ENCODE measurements at regions not wholly inside any gene's neighbourhood (a gene's known extent, or its start where the extent isn't known, plus 50 kb on each side); places are given as distances from the start of the nearest gene placed in this dataset.

GRCh38 chr4:89551191-89551590 lies 243.6 kb upstream of the GPRIN3 start:
- no peak for FAIRE-seq
- TF ChIP-seq POLR2A (IDR thresholded peaks at IDR 0.05; ENCODE audit: low read depth, low read length), result no peak
- DNase-seq (ENCODE audit: insufficient read length, low spot score), result no peak

DNA sequence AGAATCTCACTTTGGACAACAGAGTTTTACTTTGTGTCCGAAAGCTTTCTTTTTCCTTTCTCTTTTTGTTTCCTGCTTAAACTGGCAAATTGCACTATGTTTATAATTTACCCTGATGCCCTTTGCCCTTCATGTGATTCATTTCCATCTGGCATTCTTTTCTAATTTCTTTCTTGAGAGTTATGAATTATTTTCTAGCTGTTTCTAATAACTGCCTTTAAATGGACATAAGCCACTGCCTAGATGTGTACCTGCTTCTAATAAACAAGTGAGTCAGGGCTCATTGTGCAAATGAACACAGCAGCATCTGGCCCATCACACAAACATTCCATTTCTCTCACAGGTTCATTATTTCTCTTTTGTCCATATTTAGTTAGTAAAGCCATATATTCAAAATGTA lies 242.3 kb upstream of the GPRIN3 start:
- FAIRE-seq, result no peak
- no peak for TF ChIP-seq POLR2A (IDR thresholded peaks at IDR 0.05; ENCODE audit: low read depth, low read length)
- no peak for DNase-seq (ENCODE audit: insufficient read length, low spot score)

DNA sequence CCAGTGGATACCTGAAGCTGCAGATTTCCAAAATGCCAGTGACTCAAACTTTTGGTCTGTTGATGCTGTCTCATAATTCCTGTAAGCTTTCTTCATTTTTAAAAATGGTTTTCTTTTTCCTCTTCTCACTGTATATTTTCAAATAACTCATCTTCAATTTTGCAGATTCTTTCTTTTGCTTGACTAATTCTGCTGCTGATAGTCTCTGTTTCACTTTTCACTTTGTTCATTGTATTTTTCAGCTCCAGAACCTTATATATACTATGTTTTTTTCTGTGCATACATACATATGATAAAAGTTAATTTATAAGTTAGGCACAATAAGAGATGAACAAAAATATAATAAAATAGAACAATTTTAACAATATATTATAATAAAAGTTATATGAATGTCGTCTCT lies 237.7 kb upstream of the GPRIN3 start:
- FAIRE-seq, result no peak
- TF ChIP-seq POLR2A (IDR thresholded peaks at IDR 0.05; ENCODE audit: low read depth, low read length), result no peak
- DNase-seq (ENCODE audit: insufficient read length, low spot score), result no peak

DNA sequence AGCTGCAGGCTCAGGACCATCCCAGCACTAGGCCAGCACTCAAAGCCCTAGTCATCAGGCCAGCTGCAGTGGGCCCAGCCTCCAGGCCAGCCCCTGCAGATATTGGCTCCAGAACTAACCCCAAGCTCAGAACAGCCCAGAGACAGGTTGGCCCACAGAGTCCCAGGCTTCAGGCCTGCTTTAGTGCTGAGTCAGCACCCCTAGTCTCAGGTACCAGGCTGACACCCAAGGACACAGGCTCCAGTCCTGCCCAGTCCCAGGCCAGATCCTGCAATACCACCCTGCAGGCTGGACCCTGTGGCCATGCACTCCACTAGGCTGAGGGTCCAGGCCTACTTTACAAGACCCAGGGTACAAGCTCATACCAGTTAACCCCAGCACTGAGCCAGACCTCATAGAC lies 234.4 kb upstream of the GPRIN3 start:
- DNase-seq (ENCODE audit: insufficient read length, low spot score) (no peak), FAIRE-seq (no peak)
- no peak for TF ChIP-seq POLR2A (IDR thresholded peaks at IDR 0.05; ENCODE audit: low read depth, low read length)

DNA sequence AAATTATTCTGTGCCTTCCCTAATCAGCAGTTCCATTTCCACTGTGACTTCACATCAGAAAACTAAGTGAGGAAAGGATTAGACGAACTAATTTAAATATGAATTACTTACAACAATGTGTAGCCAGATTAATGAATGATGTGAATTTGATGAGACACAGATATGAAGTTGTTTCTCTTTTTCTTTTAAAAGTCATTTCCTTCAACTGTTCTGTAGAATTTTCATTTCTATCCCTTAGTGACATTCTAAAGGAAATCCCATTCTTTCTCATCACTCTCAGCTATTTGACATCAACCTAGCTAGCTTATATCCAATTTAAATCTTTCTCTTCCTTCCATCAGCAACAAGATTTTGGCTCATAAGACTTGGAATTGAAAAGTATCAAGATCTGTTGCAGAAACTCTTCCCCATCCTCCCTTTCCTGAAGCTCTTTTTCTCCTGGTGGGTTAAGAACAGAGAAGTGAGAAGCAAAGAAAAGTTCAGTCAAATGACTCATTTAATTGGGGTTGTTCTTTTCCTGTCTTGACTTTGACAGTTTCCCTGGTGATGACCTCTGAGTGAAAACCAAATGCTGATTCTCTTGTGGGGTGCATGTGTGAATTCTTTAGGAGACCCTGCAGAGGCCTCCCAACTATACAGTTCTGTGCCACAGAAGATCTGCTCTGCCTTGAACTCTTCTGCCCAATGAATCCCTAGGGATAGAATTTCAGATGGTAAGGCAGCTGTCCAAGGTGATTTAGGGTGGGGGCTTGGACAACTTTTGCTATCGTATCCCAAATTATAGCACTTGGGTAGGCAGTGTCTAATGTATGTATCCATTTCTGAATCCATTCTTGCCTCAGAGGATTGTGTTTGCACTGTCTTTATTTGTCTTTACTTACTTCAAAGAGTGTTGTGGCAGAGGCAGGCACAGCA lies 232.5 kb upstream of the GPRIN3 start:
- DNase-seq (ENCODE audit: insufficient read length, low spot score) (no peak), FAIRE-seq (no peak)
- no peak for TF ChIP-seq POLR2A (IDR thresholded peaks at IDR 0.05; ENCODE audit: low read depth, low read length)

DNA sequence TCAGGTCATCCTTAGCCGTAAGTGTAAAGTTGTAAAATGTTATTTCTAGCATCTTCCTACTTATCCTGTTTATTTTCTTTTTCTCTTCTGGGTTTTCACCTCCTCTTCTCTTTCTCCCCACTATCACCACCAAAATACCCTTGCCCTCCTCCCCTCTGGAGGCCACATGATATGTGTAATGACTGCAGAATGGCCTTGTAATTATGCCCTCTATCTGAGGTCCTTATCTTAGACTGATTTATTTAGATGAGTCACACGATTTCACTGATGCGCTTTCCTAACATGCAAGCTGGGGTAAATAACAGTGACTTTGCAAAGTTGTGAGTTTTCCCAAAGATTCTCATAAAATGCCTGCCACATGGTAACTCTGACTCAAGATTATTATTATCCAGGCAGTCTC lies 231.8 kb upstream of the GPRIN3 start:
- no peak for TF ChIP-seq POLR2A (IDR thresholded peaks at IDR 0.05; ENCODE audit: low read depth, low read length)
- FAIRE-seq, result no peak
- DNase-seq (ENCODE audit: insufficient read length, low spot score), result no peak

- FAIRE-seq (no peak), DNase-seq (ENCODE audit: insufficient read length, low spot score) (no peak)
- TF ChIP-seq POLR2A (IDR thresholded peaks at IDR 0.05; ENCODE audit: low read depth, low read length), result no peak
These were observed 231.3 kb upstream of the GPRIN3 start for GRCh38 chr4:89538886-89539285.

DNA sequence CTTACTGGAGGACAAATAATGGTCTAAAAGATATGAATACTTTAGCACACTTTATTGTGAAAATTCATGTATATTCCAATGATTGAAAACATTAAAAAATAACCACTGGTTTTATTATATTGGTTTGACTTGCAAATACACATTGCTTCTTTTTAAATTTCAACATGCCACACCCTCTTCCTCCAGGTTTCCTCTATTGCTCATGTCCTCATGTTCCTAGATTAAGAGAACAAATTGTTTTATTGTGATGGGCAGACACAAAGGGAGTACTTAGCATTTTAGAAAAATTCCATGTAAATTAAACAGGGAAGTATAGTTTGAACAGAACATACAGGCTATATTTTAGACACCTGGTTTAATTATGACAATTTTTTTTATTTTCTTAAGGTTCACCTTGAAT lies 230.6 kb upstream of the GPRIN3 start:
- TF ChIP-seq POLR2A (IDR thresholded peaks at IDR 0.05; ENCODE audit: low read depth, low read length), result no peak
- DNase-seq (ENCODE audit: insufficient read length, low spot score) (no peak), FAIRE-seq (no peak)

GRCh38 chr4:89537281-89537680 lies 229.7 kb upstream of the GPRIN3 start:
- DNase-seq (ENCODE audit: insufficient read length, low spot score) (no peak), FAIRE-seq (no peak)
- TF ChIP-seq POLR2A (IDR thresholded peaks at IDR 0.05; ENCODE audit: low read depth, low read length), result no peak

DNA sequence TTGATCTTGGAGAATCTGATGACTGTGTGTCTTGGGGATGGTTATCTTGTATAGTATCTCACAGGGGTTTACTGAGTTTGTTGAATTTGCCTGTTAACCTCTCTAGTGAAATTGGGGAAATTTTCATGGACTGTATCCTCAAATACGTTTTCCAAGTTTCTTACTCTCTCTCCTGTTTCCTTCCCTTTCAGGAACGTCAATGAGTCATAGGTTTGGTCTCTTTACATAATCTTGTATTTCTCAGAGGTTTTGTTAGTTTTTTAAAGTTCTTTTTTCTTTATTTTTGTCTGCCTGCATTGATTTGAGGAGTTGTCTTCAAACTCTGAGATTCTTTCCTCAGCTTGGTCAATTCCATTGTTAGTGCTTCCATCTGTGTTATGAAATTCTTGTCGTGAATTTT lies 227.7 kb upstream of the GPRIN3 start:
- no peak for FAIRE-seq
- TF ChIP-seq POLR2A (IDR thresholded peaks at IDR 0.05; ENCODE audit: low read depth, low read length), result no peak
- DNase-seq (ENCODE audit: insufficient read length, low spot score), result no peak

GRCh38 chr4:89534356-89534755 lies 226.8 kb upstream of the GPRIN3 start:
- no peak for FAIRE-seq
- no peak for DNase-seq (ENCODE audit: insufficient read length, low spot score)
- TF ChIP-seq POLR2A (IDR thresholded peaks at IDR 0.05; ENCODE audit: low read depth, low read length), result no peak

- FAIRE-seq (no peak), DNase-seq (ENCODE audit: insufficient read length, low spot score) (no peak)
- TF ChIP-seq POLR2A (IDR thresholded peaks at IDR 0.05; ENCODE audit: low read depth, low read length), result no peak
These were observed 224.5 kb upstream of the GPRIN3 start for GRCh38 chr4:89531932-89532640.

GRCh38 chr4:89528526-89529133 lies 221.0 kb upstream of the GPRIN3 start:
- TF ChIP-seq POLR2A (IDR thresholded peaks at IDR 0.05; ENCODE audit: low read depth, low read length), result no peak
- FAIRE-seq (no peak), DNase-seq (ENCODE audit: insufficient read length, low spot score) (no peak)

- TF ChIP-seq POLR2A (IDR thresholded peaks at IDR 0.05; ENCODE audit: low read depth, low read length), result no peak
- no peak for FAIRE-seq
- no peak for DNase-seq (ENCODE audit: insufficient read length, low spot score)
These were observed 214.2 kb upstream of the GPRIN3 start for GRCh38 chr4:89521826-89522225.
